Esophagus squamous epithelium (tissue), 4 donors: ENCODE measurements at regions not wholly inside any gene's neighbourhood (a gene's known extent, or its start where the extent isn't known, plus 50 kb on each side); places are given as distances from the start of the nearest gene placed in this dataset.

Source experiments
- POLR2A ChIP-seq, 4 donors: fragments of 450-650 bp; IDR thresholded peaks; one replicate each; pipeline ENCODE4 v1.6.1; 2017; ENCODE audit warnings: antibody characterized with exemption in 4 of 4, mild to moderate bottlenecking in 4 of 4, moderate library complexity in 3 of 4
- TF ChIP-seq, protein P1 (sequence below), 6 experiments: fragments of 450-650 bp in 4 of 6; fragments of 200-600 bp in 2 of 6; sonication (generic) in 2 of 6; IDR thresholded peaks; one replicate each; pipeline ENCODE4 v1.5.1; 2016 to 2019; ENCODE audit warnings: antibody characterized with exemption in 6 of 6, mild to moderate bottlenecking in 4 of 6, moderate library complexity in 4 of 6

DNA sequence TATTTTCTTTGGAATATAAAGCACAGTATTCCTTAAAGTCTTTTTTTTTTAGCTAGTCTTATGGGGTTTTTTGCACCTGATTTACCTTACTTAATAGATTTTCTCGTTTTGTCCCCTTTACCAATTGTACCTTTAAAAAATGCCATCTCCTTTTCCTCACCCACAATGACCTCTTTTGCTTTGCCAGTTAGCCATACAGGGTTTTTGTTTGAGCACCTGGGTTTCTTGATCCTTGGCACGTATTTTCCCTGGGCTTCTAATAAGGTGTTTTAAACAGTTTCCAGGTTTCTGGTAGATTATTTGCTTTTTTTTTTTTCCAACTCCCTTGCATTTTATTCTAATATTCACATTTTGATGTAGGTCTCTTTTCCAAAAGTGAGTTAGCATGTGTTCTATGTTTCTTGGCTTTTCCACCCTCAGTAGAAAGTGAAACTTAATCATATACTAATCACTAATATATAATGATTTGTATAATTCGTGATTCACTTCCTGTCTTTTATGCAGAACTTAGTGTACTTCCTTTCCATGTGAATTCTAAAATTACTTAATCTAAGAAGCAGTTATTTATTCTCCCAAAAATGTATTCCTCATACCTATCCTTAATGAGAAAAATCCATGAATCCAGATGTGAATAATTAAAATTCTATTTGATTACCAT, 673.9 kb upstream of the RGMB start:
- TF ChIP-seq, protein P1, sequence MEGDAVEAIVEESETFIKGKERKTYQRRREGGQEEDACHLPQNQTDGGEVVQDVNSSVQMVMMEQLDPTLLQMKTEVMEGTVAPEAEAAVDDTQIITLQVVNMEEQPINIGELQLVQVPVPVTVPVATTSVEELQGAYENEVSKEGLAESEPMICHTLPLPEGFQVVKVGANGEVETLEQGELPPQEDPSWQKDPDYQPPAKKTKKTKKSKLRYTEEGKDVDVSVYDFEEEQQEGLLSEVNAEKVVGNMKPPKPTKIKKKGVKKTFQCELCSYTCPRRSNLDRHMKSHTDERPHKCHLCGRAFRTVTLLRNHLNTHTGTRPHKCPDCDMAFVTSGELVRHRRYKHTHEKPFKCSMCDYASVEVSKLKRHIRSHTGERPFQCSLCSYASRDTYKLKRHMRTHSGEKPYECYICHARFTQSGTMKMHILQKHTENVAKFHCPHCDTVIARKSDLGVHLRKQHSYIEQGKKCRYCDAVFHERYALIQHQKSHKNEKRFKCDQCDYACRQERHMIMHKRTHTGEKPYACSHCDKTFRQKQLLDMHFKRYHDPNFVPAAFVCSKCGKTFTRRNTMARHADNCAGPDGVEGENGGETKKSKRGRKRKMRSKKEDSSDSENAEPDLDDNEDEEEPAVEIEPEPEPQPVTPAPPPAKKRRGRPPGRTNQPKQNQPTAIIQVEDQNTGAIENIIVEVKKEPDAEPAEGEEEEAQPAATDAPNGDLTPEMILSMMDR (IDR thresholded peaks at IDR 0.05), result no peak
- no peak for TF ChIP-seq POLR2A (IDR thresholded peaks at IDR 0.05)
